Vagina (tissue), 2 donors: ENCODE measurements at regions not wholly inside any gene's neighbourhood (a gene's known extent, or its start where the extent isn't known, plus 50 kb on each side); places are given as distances from the start of the nearest gene placed in this dataset.

Experiments
- POLR2A ChIP-seq, 2 donors: fragments of 450-650 bp; IDR thresholded peaks; one replicate each; pipeline ENCODE4 v1.6.1; 2017; ENCODE audit warnings: antibody characterized with exemption in 2 of 2, mild to moderate bottlenecking in 2 of 2, moderate library complexity in 2 of 2
- TF ChIP-seq, protein P1 (sequence below), 3 experiments: fragments of 450-650 bp in 2 of 3; fragments of 200-600 bp in 1 of 3; sonication (generic) in 1 of 3; IDR thresholded peaks; one replicate each; pipeline ENCODE4 v1.5.1; 2017 to 2019; ENCODE audit warnings: antibody characterized with exemption in 3 of 3, mild to moderate bottlenecking in 2 of 3, moderate library complexity in 2 of 3

DNA sequence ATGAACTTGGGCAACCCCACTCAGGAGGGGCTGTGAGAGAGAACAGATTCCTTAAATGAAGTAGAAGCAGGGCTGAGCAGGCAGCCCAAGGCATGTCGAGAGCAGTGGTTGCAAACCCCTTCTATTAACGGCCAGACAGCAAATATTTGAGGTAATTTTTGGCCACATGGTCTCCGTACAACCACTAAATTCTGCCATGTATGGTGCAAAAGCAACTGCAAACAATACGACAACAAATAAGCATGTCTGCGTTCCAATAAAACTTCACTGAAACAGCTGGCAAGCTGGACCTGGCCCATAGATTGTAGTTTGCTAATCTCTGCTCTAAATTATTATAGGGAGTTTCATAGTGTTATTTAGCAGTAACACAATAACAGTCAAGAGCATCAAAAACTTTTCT lies 217.0 kb upstream of the ZNF521 start:
- TF ChIP-seq, protein P1, sequence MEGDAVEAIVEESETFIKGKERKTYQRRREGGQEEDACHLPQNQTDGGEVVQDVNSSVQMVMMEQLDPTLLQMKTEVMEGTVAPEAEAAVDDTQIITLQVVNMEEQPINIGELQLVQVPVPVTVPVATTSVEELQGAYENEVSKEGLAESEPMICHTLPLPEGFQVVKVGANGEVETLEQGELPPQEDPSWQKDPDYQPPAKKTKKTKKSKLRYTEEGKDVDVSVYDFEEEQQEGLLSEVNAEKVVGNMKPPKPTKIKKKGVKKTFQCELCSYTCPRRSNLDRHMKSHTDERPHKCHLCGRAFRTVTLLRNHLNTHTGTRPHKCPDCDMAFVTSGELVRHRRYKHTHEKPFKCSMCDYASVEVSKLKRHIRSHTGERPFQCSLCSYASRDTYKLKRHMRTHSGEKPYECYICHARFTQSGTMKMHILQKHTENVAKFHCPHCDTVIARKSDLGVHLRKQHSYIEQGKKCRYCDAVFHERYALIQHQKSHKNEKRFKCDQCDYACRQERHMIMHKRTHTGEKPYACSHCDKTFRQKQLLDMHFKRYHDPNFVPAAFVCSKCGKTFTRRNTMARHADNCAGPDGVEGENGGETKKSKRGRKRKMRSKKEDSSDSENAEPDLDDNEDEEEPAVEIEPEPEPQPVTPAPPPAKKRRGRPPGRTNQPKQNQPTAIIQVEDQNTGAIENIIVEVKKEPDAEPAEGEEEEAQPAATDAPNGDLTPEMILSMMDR (IDR thresholded peaks at IDR 0.05) = no peak
- no peak for TF ChIP-seq POLR2A (IDR thresholded peaks at IDR 0.05)
